ENCODE measurements at regions not wholly inside any gene's neighbourhood (a gene's known extent, or its start where the extent isn't known, plus 50 kb on each side); places are given as distances from the start of the nearest gene placed in this dataset.

GRCh38 chr5:54616031-54616430 is 98.5 kb downstream of the SNX18 start:
- H4K20me1 ChIP-seq (replicated peaks; ENCODE audit: insufficient read depth) = no peaks in the 10 kb centered on the region
- Mint-ChIP-seq H3K36me3 (ENCODE audit: low read depth) (no peaks in the 10 kb centered on the region; the same call in 2 of the 3 replicates), H3K4me3 (no peak overlapping the region), H3K4me1 (peaks cover 5% of the 10 kb centered on the region; the same call in 1 of the 3 replicates), H3K27ac (no peak overlapping the region), H3K9me3 (no peaks in the 10 kb centered on the region; the same call in 2 of the 3 replicates), H3K27me3 (ENCODE audit: insufficient read depth, low read depth, poor library complexity) (no peaks in the 10 kb centered on the region)
- no peak for ATAC-seq
- H3K9me2 ChIP-seq (ENCODE audit: insufficient read depth) = 0 out of 2 replicates have a peak, but pooled peaks cover 3% of the 10 kb centered on the region
- no peak for DNase-seq (ENCODE audit: low spot score)
- no peaks in the 10 kb centered on the region for H3K79me2 ChIP-seq (replicated peaks; ENCODE audit: insufficient read depth)
- no peaks in the 10 kb centered on the region for H3K36me3 ChIP-seq (ENCODE audit: insufficient read depth)
- no peak overlapping the region for H3K4me3 ChIP-seq
- H3F3A ChIP-seq (replicated peaks; ENCODE audit: low read depth) = no peaks in the 10 kb centered on the region
- no peak for TF ChIP-seq ZNF462 (CRISPR knock-in tag; IDR thresholded peaks at IDR 0.05)
- no peak for TF ChIP-seq JUNB (IDR thresholded peaks at IDR 0.05; ENCODE audit: unreplicated experiment)
- no peak for TF ChIP-seq CTCF (conservative IDR thresholded peaks at IDR 0.05; ENCODE audit: low read depth in 2 of 2)
- no peak for TF ChIP-seq ETS1 (IDR thresholded peaks at IDR 0.05)
- TF ChIP-seq EZH2phosphoT487 (IDR thresholded peaks at IDR 0.05; ENCODE audit: unreplicated experiment) = no peak
- TF ChIP-seq ZNF114 (CRISPR knock-in tag; IDR thresholded peaks at IDR 0.05) = no peak
- no peak for TF ChIP-seq ZNF331 (CRISPR knock-in tag; IDR thresholded peaks at IDR 0.05; ENCODE audit: low read depth)
- no peak for TF ChIP-seq POLR2AphosphoS5 (IDR thresholded peaks at IDR 0.05; ENCODE audit: low read depth)
- TF ChIP-seq REST (IDR thresholded peaks at IDR 0.05; ENCODE audit: unreplicated experiment) = no peak
- no peak for TF ChIP-seq STAT1 (IDR thresholded peaks at IDR 0.05; ENCODE audit: unreplicated experiment)
- TF ChIP-seq NANOG (IDR thresholded peaks at IDR 0.05; ENCODE audit: borderline replicate concordance) = no peak
- no peak for TF ChIP-seq EZH2 (IDR thresholded peaks at IDR 0.05; ENCODE audit: low read depth, unreplicated experiment)
- no peaks in the 10 kb centered on the region for H3K4me1 ChIP-seq (ENCODE audit: insufficient read depth)
- H2AFZ ChIP-seq = no peak overlapping the region
- no peak overlapping the region for H3K27ac ChIP-seq (ENCODE audit: low read depth)
- no peak overlapping the region for H3K4me2 ChIP-seq
- H3K27me3 ChIP-seq (ENCODE audit: insufficient read depth) = no peaks in the 10 kb centered on the region

Measured in GM23338 (cell line).